ENCODE measurements at regions not wholly inside any gene's neighbourhood (a gene's known extent, or its start where the extent isn't known, plus 50 kb on each side); places are given as distances from the start of the nearest gene placed in this dataset.

- TF ChIP-seq CTCF (IDR thresholded peaks at IDR 0.05; ENCODE audit: poor library complexity) (no peak), EZH2 (IDR thresholded peaks at IDR 0.05; ENCODE audit: borderline replicate concordance) (no peak), EZH2phosphoT487 (IDR thresholded peaks at IDR 0.05; ENCODE audit: low read depth, severe bottlenecking, unreplicated experiment) (no peak)
Observed at GRCh38 chr4:26059391-26060154, 145.6 kb downstream of the SMIM20 start.

Data from hepatocyte (in vitro differentiated cells).